HG03432 (cell line): ENCODE measurements at regions not wholly inside any gene's neighbourhood (a gene's known extent, or its start where the extent isn't known, plus 50 kb on each side); places are given as distances from the start of the nearest gene placed in this dataset.

ENCODE experiments used
- ATAC-seq: cut with Tn5 transposase; IDR thresholded peaks from one replicate; pipeline ENCODE4 v1.9.1; 2021; ENCODE audit warnings: mild to moderate bottlenecking, moderate library complexity; ENCODE audit not compliant: unreplicated experiment

- no peak for ATAC-seq
Observed at GRCh38 chr3:154486949-154487348, 57.0 kb upstream of the GPR149 start.

GRCh38 chr3:154482507-154482906, 52.5 kb upstream of the GPR149 start:
- no peak for ATAC-seq

- no peak for ATAC-seq
Observed at GRCh38 chr3:154480033-154480432, 50.0 kb upstream of the GPR149 start.
